ENCODE measurements at regions not wholly inside any gene's neighbourhood (a gene's known extent, or its start where the extent isn't known, plus 50 kb on each side); places are given as distances from the start of the nearest gene placed in this dataset.
A peak's percentile ranks its signal among the peaks of the same experiment; 100 is the strongest.

DNA sequence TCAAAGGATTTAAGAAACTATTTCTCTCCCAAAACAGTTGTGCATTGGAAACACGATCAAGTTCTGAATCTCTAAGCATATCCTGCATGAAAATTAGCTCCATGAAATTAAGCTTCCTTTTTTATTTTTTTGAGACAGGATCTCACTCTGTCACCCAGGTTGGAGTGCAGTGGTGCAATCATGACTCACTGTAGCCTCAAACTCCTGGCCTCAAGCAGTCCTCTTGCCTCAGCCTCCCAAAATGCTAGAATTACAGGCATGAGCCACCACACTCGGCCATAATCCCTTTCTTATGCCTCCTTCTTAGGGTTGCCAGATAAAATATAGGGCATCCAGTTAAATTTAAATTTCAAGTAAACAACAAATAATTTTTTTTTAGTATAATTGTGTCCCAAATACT lies 124.4 kb downstream of the ARL4C start:
- WGBS, 4 donors = 69 to 80% (median 75%) methylated on average over 2 of the region's 2 CpGs
- Histone ChIP-seq H3K27me3 (no peaks in the 10 kb centered on the region), H3K4me3 (no peak overlapping the region), H3K27ac (no peak overlapping the region), H3K4me1 (replicated peaks in 1 of 2) (no peaks in the 10 kb centered on the region), H3K36me3 (replicated peaks in 1 of 2) (no peaks in the 10 kb centered on the region), H3K9me3 (replicated peaks in 1 of 3) (no peaks in the 10 kb centered on the region)
- TF ChIP-seq, protein P1, sequence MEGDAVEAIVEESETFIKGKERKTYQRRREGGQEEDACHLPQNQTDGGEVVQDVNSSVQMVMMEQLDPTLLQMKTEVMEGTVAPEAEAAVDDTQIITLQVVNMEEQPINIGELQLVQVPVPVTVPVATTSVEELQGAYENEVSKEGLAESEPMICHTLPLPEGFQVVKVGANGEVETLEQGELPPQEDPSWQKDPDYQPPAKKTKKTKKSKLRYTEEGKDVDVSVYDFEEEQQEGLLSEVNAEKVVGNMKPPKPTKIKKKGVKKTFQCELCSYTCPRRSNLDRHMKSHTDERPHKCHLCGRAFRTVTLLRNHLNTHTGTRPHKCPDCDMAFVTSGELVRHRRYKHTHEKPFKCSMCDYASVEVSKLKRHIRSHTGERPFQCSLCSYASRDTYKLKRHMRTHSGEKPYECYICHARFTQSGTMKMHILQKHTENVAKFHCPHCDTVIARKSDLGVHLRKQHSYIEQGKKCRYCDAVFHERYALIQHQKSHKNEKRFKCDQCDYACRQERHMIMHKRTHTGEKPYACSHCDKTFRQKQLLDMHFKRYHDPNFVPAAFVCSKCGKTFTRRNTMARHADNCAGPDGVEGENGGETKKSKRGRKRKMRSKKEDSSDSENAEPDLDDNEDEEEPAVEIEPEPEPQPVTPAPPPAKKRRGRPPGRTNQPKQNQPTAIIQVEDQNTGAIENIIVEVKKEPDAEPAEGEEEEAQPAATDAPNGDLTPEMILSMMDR (IDR thresholded peaks at IDR 0.05) = no peak
- TF ChIP-seq POLR2A (IDR thresholded peaks at IDR 0.05) = no peak
- intact Hi-C loops (cut with DNase I) = no loop called here
- no peak for DNase-seq

DNA sequence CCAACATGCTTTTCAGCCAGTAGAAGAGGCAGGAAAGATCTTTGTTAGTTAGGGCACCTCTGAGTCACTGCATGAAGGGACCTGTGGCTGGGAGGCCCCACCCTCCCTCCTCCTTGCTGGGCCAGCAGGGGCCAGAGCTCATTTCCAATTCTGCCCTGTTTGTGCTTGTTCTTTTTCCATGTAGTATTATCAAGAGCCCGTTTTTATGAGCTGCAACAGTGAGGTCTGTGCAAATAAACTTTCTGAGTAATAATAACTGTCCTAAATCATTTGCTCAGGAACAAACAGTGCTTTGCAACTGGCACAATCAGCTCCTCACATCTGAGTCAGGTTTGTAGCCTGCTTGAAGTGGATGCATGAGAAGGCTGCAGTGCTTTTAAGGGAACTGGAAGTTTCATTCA lies 128.0 kb downstream of the ARL4C start:
- H3K4me1 ChIP-seq (replicated peaks in 1 of 2) = peaks cover 0 to 10% of the 10 kb centered on the region in 2 donors
- H3K36me3 ChIP-seq (replicated peaks in 1 of 2) = no peaks in the 10 kb centered on the region
- DNase-seq = no peak
- no peaks in the 10 kb centered on the region for H3K9me3 ChIP-seq (replicated peaks in 1 of 3)
- no peak overlapping the region for H3K4me3 ChIP-seq
- intact Hi-C loops (cut with DNase I) = no loop called here
- no peak for TF ChIP-seq POLR2A (IDR thresholded peaks at IDR 0.05)
- TF ChIP-seq, protein P1 (IDR thresholded peaks at IDR 0.05) = no peak
- WGBS, 4 donors = 29 to 50% (median 44%) methylated on average over 1 of the region's 1 CpG
- H3K27ac ChIP-seq = no peak overlapping the region
- no peaks in the 10 kb centered on the region for H3K27me3 ChIP-seq

DNA sequence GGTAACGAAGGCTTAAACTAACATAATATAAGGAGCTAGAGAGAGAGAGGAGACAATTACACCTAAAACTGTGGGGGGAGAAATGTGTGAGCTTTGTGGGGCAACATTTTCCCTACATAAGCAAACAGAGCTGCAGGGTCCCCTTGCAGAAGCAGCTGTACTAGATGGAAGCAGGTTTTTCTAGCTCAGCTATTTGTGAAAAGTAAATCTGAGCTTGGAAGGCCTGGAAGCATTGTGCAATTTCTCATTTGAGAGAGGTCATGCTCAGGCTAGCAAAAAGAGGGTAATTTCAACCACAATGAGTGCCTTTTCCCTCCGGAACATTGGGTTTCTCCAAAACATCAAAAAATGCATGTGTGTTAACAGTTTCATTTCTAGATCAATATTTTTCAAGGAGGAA lies 130.0 kb downstream of the ARL4C start:
- intact Hi-C loops (cut with DNase I) = no loop called here
- no peaks in the 10 kb centered on the region for H3K27me3 ChIP-seq
- DNase-seq = peak in 2 of 7 donors; percentile 17 to 19
- H3K4me1 ChIP-seq (replicated peaks in 1 of 2) = peaks cover 5 to 10% of the 10 kb centered on the region in 2 donors
- H3K4me3 ChIP-seq = no peak overlapping the region
- no peaks in the 10 kb centered on the region for H3K36me3 ChIP-seq (replicated peaks in 1 of 2)
- H3K9me3 ChIP-seq (replicated peaks in 1 of 3) = no peaks in the 10 kb centered on the region
- WGBS, 4 donors = 66 to 78% (median 68%) methylated on average over 2 of the region's 2 CpGs
- TF ChIP-seq POLR2A (IDR thresholded peaks at IDR 0.05) = no peak
- TF ChIP-seq, protein P1 (IDR thresholded peaks at IDR 0.05) = no peak
- H3K27ac ChIP-seq = no peak overlapping the region

DNA sequence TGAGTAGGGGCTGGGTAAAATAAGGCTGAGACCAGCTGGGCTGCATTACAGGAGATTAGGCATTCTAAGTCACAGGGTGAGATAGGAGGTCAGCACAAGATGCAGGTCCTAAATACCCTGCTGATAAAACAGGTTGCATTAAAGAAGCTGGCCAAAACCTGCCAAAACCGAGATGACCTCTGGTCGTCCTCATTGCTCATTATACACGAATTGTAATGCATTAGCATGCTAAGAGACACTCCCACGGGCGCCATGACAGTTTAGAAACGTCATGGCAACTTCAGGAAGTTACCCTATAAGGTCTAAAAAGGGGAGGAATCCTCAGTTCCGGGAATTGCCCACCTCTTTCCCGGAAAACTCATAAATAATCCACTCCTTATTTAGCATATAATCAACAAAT lies 132.2 kb downstream of the ARL4C start:
- intact Hi-C loops (cut with DNase I) = no loop called here
- H3K4me1 ChIP-seq (replicated peaks in 1 of 2) = peaks cover 5 to 10% of the 10 kb centered on the region in 2 donors
- H3K36me3 ChIP-seq (replicated peaks in 1 of 2) = no peaks in the 10 kb centered on the region
- H3K9me3 ChIP-seq (replicated peaks in 1 of 3) = no peaks in the 10 kb centered on the region
- H3K27me3 ChIP-seq = no peaks in the 10 kb centered on the region
- no peak for DNase-seq
- no peak for TF ChIP-seq POLR2A (IDR thresholded peaks at IDR 0.05)
- TF ChIP-seq, protein P1 (IDR thresholded peaks at IDR 0.05) = no peak
- no peak overlapping the region for H3K27ac ChIP-seq
- no peak overlapping the region for H3K4me3 ChIP-seq
- 65 to 72% (median 69%) methylated on average over 8 of the region's 8 CpGs for WGBS, 4 donors
